Activated CD4-positive, alpha-beta T cell treated with anti-CD3 and anti-CD28 coated beads for 1 hour (primary cell): ENCODE measurements at regions not wholly inside any gene's neighbourhood (a gene's known extent, or its start where the extent isn't known, plus 50 kb on each side); places are given as distances from the start of the nearest gene placed in this dataset.

ENCODE experiments used
- DNase-seq: peaks from one replicate; pipeline ENCODE4 v3.0.0-alpha.2; 2020

DNA sequence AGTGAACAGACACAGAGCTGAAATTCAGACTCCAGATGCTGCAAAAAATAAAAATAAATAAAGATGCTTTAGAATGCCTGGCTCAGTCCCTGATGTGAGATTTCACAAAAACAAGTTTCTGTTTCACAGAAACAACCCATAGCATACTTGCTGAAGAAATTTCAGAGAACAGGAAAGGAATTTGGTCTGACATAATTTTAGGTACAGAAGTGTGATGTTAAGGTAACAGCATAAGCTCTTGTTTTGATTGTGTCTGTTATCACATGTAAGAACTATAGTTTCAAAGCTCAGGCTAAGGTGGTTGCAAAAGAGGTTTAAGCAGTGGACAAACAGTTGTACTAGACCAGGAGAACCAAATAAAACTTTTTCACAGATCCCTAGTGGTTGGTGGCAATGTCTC, 152.1 kb downstream of the PTGER3 start:
- DNase-seq, result no peak

DNA sequence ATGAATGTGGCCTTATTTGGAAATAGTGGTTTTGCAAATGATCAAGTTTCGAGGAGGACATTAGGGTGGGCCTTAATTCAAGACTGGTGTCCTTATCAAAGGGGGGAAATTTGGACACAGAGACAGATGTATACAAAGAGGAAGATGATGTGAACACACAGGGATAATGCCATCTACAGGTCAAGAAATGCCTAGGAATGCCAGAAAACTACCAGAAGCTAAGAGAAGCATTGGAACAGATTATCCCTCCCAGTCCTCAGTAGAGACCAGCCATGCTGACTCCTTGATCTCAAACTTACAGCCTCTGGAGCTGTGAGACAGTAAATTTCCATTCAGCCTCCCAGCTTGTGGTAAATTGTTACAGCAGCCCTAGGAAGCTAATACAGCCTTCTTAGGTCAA, 151.4 kb downstream of the PTGER3 start:
- DNase-seq, result no peak

DNA sequence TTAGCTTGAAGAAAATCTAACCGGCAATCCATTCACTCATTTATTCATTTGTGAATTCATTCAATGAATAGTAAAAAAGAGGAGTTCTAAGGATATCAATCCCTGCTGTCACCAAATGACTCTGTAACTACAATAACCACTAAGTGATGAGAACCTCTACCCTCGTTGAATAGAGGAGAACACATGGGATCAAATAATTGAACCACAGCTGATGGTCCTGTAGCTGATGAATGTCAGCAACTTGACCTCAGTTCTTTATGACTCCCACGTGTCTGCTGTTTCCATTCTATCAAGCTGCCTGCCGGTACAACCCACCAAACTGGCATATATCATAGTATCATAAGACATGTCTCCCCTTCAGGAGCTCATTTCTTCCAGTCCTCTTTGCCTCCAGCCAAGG, 150.3 kb downstream of the PTGER3 start:
- DNase-seq, result no peak

DNA sequence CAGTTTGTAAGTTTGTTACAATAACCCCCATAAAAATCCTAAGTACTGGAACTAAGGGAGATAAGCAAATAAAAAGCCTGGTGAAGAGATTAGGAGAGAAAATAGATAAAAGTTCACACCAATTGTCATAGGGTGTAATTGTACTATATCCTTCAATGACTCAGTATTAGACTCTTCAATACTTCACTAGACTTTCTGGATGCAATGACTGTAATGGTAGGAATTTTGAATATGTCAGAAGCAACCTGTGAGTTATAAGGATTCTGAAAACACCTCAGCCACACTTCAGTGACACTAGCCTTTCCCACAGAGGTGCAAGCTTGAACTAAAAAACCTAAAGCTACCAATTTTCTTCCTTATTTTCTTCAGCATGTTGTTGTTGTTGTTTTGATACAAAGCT, 147.9 kb downstream of the PTGER3 start:
- no peak for DNase-seq

DNA sequence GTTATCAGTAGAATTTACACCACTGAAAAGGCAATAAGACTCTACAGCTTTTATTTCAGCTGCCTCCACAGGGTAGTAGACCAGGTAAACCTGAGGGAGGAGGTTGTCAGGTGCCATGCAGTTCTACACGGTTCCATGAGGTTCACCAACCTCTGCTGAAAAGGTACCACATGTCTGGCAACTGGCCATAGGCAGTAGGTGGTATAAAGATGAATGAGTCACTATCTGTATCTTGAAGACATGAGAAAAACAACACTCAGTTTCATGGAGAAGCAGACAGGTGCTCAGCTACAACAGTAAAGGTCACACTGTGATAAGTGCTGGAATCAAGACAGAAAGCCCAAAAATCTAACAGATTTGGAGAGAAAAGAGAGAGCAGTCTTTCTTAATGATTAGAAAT, 145.4 kb downstream of the PTGER3 start:
- DNase-seq, result no peak

DNA sequence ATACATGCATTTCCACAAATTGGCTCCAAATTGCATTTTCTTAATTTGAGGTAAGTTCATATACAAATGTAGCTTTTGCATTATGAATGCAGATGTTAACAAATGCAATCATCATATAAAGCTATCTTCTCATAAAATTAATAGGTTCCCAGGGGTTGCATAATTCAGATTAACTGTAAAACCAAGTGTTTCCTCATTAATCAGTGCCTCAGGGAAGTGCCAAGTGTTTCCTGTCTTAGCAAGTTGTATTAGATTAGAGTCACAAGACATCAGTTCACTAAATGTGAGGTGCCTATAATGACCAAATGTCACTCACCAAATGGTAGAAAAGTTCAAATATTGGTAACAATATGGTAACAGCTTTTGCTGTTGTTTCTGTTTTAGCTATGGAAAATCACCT, 140.8 kb downstream of the PTGER3 start:
- no peak for DNase-seq

DNA sequence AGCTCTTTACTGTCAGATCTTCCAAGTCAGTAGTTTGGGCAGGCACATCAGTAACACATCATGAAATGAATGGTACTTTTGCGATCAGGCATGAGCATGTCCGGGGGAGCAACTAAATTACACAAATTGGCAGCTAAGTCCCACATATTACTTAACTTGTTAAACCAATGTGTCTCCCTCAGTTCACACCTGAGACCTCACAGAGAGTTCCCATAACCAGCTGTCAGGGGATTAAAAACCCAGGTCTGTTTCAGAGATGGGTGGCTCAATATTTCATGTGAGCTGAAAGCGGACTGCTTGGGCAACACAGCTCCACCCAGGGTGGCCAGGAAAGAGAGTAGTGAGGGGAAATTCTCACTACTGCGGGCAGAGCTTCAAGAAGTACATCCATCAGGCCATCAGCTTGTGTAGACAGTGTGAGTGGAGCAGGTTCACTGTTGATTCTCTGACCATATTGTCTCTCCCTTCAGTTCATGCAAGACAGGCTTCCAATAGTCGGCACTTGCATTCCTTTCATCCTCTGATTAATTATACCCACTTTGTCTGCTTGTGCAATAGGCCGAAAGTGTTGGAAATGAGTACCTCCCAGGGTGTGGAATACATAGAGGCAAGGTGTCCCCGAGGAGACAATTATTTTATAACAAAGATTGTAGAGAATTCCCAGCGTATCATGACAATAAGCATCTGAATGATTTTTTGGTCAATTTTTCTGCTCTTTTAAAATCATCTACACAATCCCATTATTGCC, 139.9 kb downstream of the PTGER3 start:
- DNase-seq, result no peak

DNA sequence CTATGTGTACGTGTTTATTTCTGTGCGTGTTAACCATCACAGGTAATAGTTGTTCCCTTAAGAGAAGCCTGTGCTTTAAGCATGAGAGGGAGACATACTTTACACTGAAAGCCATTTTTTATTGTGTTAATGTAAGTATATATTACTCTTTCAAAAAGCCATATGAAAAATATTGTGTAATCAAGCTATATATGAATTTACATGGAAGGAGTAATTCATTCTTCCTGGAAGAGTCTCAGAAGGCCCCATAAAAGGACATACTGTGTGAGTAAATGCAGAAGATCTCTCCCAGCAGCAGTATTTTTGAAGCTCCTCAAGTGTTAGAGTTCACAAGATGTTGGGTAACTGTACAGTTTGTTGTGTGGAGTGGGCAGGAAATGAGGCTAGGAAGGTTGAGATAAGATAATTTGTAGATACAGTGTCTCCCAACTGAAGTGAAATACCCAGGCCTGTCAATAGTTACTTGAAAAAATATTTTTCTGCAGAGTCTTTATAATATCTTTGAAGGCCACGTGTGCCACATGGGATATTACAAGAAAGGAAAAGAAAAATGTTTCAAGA, 138.3 kb downstream of the PTGER3 start:
- no peak for DNase-seq

DNA sequence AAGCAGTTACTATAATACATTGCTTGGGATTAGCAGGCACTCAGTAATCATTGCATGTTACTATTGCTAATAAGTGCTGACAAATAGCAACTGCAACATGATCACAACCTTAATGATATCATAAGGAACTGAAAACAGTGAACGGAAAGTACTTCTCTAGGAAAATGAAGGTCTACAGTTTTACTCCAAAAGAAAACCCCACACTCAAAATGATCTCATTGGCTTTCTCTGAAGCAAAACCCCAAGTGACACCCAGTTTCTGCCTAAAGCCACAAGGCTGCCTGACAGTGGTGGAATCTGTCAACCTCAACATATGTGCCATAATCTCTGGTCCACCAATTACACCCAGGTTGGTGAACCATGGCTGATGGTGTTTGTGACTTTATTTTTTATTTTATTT, 137.6 kb downstream of the PTGER3 start:
- DNase-seq, result no peak

DNA sequence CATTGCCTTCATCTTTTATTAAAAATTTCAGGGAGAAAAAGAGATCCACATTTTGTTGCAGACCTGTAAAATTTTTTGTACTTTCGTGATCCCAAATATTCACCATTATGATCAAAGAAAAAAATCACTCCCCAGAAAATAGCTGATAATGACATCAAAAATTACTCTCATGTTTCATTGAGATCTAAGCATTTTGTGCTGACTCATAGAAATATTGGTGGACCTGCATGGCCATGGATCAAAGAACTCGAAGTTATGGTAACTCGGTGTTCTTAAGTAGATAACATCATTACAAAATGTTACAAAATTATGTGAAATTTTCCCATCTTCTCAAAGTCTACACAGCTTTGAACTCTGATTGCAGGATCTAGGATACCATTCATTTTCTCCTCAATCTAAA, 135.8 kb downstream of the PTGER3 start:
- no peak for DNase-seq

DNA sequence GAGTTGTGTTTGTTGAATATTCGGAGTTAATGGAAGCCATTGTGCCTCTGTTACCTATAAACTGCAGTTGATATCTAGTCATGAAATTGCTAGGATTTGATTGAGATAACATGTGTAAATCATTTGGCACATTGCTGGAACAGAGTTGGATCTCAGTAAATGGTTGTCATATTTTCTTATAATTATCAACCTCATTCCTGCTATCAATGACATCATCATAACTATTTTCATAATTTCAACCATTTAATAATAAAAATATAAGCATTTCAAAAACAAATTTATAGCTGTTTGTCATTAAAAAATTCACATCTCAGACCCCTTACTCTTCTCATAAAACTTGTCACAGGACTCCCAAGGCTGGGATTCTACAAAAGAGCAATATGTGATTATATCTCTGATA, 133.4 kb downstream of the PTGER3 start:
- no peak for DNase-seq

DNA sequence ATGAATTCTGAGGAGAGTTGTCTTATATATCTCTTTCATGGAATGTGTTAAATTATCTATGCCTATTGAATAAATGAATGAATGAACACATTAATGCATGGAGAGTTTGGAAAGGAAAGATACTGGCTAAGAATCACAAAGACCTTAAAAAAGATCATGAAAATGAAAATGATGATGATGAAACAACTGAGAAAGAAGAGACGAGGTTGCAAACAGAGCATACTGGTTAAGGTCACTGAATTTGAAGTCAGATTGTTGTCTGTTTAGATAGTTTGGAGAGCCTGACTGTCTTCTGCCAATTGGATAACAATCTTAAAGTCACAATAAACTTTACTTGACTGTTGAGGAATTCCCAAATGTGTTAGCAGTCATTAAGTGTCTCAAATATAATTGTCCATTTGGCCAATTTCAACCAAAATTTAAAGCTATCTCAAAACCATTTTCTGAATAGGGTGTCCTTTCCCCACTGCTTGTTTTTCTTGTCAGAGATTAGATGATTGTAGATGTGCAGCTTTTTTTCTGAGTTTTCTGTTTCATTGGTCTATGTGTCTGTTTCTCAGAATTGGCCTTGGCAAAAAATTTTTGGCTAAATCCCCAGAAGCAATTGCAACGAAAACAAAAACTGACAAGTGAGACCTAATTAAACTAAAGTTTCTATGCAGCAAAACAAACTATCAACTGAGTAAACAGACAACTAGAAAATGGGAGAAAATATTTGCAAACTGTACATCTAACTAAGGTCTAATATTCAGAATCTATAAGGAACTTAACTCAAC, 132.2 kb downstream of the PTGER3 start:
- DNase-seq, result no peak

DNA sequence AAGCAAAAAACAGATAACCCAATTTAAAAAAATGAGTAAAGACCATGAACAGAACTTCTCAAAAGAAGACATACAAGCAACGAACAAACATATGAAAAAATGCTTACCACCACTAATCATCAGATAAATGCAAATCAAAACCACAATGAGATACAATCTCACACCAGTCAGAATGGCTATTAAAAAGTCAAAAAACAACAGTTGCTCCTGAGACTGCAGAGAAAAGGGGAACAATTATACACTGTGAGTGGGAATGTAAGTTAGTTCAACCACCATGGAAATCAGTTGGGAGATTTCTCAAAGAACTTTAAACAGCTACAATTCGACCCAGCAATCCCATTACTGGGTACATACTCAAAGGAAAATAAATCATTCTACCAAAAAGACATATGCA, 131.6 kb downstream of the PTGER3 start:
- DNase-seq, result no peak

DNA sequence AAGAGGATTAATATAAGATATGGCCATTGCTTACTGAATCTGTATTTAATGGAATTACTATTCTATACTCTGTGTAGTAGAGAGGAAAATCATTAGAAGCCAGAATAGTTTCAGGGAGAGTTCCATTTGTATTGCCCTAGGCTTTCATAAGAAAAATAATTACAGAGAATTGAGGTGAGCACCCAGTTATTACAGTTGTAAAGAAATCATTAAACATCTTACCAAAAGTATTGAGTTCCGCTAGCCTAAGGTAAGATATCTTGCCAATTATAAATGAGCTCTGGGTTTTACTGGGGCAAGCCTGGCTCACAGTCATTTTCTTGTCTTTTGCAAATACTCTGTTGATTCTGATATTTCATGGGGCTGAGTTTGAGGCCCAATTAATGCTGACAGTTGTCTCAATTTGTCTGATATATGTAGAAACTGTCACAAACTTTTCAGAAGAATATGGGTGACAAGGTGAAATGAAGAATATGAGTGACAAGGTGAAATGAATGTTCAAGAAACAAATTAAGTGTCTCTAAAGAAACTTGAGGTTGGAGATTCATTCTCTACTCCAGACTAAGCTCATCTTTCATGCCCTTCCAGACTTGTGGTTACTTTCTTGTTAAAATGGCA, 127.8 kb downstream of the PTGER3 start:
- DNase-seq, result no peak
